ENCODE measurements at regions not wholly inside any gene's neighbourhood (a gene's known extent, or its start where the extent isn't known, plus 50 kb on each side); places are given as distances from the start of the nearest gene placed in this dataset.
"Not testable (repeated sequence)": the region's sequence is repeated elsewhere in the genome, so short reads cannot be mapped to it uniquely, and the experiment has no call there.

- no CpG with 5 or more reads among the region's 4 CpGs for WGBS (ENCODE audit: insufficient coverage)
- Histone ChIP-seq H3K79me2 (ENCODE audit: control insufficient read depth, insufficient read depth, low read length) (no peaks in the 10 kb centered on the region), H3K36me3 (replicated peaks in 1 of 2; ENCODE audit: control extremely low read depth in 1 of 2, control insufficient read depth in 1 of 2, extremely low read depth in 1 of 2, insufficient read depth in 2 of 2, low read length in 1 of 2) (no peaks in the 10 kb centered on the region), H3K4me3 (ENCODE audit: control extremely low read depth in 1 of 5, extremely low read depth in 1 of 5, insufficient read depth in 1 of 5, low read depth in 2 of 5, low read length in 4 of 5) (no peak overlapping the region), H3K4me1 (ENCODE audit: control insufficient read depth in 2 of 2, insufficient read depth in 2 of 2, low read length in 2 of 2) (no peaks in the 10 kb centered on the region), H2AFZ (ENCODE audit: insufficient read depth, low read depth, low read length, poor library complexity, severe bottlenecking) (no peak overlapping the region), H3K4me2 (replicated peaks; ENCODE audit: low read depth, low read length, poor library complexity, severe bottlenecking) (no peak overlapping the region), H3K27me3 (replicated peaks in 1 of 4; ENCODE audit: control extremely low read depth in 1 of 4, control insufficient read depth in 3 of 4, insufficient read depth in 4 of 4, low read length in 3 of 4) (peaks cover 0 to 2% (median 0%) of the 10 kb centered on the region in 4 experiments), H3K9ac (ENCODE audit: low read length) (no peak overlapping the region), H3K9me3 (ENCODE audit: control extremely low read depth in 1 of 3, control insufficient read depth in 2 of 3, insufficient read depth in 1 of 3, low read length in 2 of 3) (no peaks in the 10 kb centered on the region), H3K27ac (ENCODE audit: low read length in 2 of 2) (no peak overlapping the region), H4K20me1 (ENCODE audit: control insufficient read depth, insufficient read depth, low read length, poor library complexity, severe bottlenecking) (no peaks in the 10 kb centered on the region)
- H3K4me3 Mint-ChIP-seq = no peak overlapping the region
- intact Hi-C loops (cut with micrococcal nuclease) = no loop called here
- no peak overlapping the region for H3K27ac Mint-ChIP-seq
- CTCF ChIA-PET = no interaction called here
- TF ChIP-seq EZH2 (IDR thresholded peaks at IDR 0.05; ENCODE audit: borderline replicate concordance, insufficient read depth, low read depth, low read length, poor library complexity, severe bottlenecking) = no peak
- TF ChIP-seq CTCF (IDR thresholded peaks at IDR 0.05) = no peak
- no peak for ATAC-seq (ENCODE audit: low read depth)
- no peaks in the 10 kb centered on the region for H3K4me1 Mint-ChIP-seq
- H3K27me3 Mint-ChIP-seq = peaks cover 13% of the 10 kb centered on the region
- POLR2A ChIA-PET = no interaction called here
- DNase-seq = no peak
- no peaks in the 10 kb centered on the region for H3K9me3 Mint-ChIP-seq (ENCODE audit: insufficient read depth)
Measured at GRCh38 chr14:106396999-106397398, 870.6 kb downstream of the TMEM121 start.

- H3K27ac ChIP-seq (ENCODE audit: low read length in 2 of 2); H3K4me2 ChIP-seq (replicated peaks; ENCODE audit: low read depth, low read length, poor library complexity, severe bottlenecking); DNase-seq; H3K4me1 ChIP-seq (ENCODE audit: control insufficient read depth in 2 of 2, insufficient read depth in 2 of 2, low read length in 2 of 2); H3K27me3 Mint-ChIP-seq; H3K9ac ChIP-seq (ENCODE audit: low read length); H3K27me3 ChIP-seq (replicated peaks in 1 of 4; ENCODE audit: control extremely low read depth in 1 of 4, control insufficient read depth in 3 of 4, insufficient read depth in 4 of 4, low read length in 3 of 4); H3K9me3 ChIP-seq (ENCODE audit: control extremely low read depth in 1 of 3, control insufficient read depth in 2 of 3, insufficient read depth in 1 of 3, low read length in 2 of 3); intact Hi-C loops (cut with micrococcal nuclease); CTCF ChIA-PET; H3K4me1 Mint-ChIP-seq; H3K4me3 Mint-ChIP-seq; H3K4me3 ChIP-seq (ENCODE audit: control extremely low read depth in 1 of 5, extremely low read depth in 1 of 5, insufficient read depth in 1 of 5, low read depth in 2 of 5, low read length in 4 of 5); H3K27ac Mint-ChIP-seq; H3K79me2 ChIP-seq (ENCODE audit: control insufficient read depth, insufficient read depth, low read length); H2AFZ ChIP-seq (ENCODE audit: insufficient read depth, low read depth, low read length, poor library complexity, severe bottlenecking); POLR2A ChIA-PET; H3K36me3 ChIP-seq (replicated peaks in 1 of 2; ENCODE audit: control extremely low read depth in 1 of 2, control insufficient read depth in 1 of 2, extremely low read depth in 1 of 2, insufficient read depth in 2 of 2, low read length in 1 of 2); H3K9me3 Mint-ChIP-seq (ENCODE audit: insufficient read depth); H4K20me1 ChIP-seq (ENCODE audit: control insufficient read depth, insufficient read depth, low read length, poor library complexity, severe bottlenecking); ATAC-seq (ENCODE audit: low read depth): not testable (repeated sequence)
- 73% methylated on average over 3 of the region's 42 CpGs for WGBS (ENCODE audit: insufficient coverage)
Measured at GRCh38 chr14:106398931-106399331, 872.5 kb downstream of the TMEM121 start.

GRCh38 chr14:106401316-106401715 is 874.9 kb downstream of the TMEM121 start:
- H2AFZ ChIP-seq (ENCODE audit: insufficient read depth, low read depth, low read length, poor library complexity, severe bottlenecking); H3K4me2 ChIP-seq (replicated peaks; ENCODE audit: low read depth, low read length, poor library complexity, severe bottlenecking); POLR2A ChIA-PET; CTCF ChIA-PET; H3K27ac ChIP-seq (ENCODE audit: low read length in 2 of 2); H3K36me3 ChIP-seq (replicated peaks in 1 of 2; ENCODE audit: control extremely low read depth in 1 of 2, control insufficient read depth in 1 of 2, extremely low read depth in 1 of 2, insufficient read depth in 2 of 2, low read length in 1 of 2); H3K27ac Mint-ChIP-seq; H3K4me3 Mint-ChIP-seq; H3K27me3 Mint-ChIP-seq; H3K4me1 Mint-ChIP-seq; H3K79me2 ChIP-seq (ENCODE audit: control insufficient read depth, insufficient read depth, low read length); ATAC-seq (ENCODE audit: low read depth); H3K27me3 ChIP-seq (replicated peaks in 1 of 4; ENCODE audit: control extremely low read depth in 1 of 4, control insufficient read depth in 3 of 4, insufficient read depth in 4 of 4, low read length in 3 of 4); H3K4me1 ChIP-seq (ENCODE audit: control insufficient read depth in 2 of 2, insufficient read depth in 2 of 2, low read length in 2 of 2); H4K20me1 ChIP-seq (ENCODE audit: control insufficient read depth, insufficient read depth, low read length, poor library complexity, severe bottlenecking); intact Hi-C loops (cut with micrococcal nuclease); H3K4me3 ChIP-seq (ENCODE audit: control extremely low read depth in 1 of 5, extremely low read depth in 1 of 5, insufficient read depth in 1 of 5, low read depth in 2 of 5, low read length in 4 of 5); DNase-seq; H3K9me3 ChIP-seq (ENCODE audit: control extremely low read depth in 1 of 3, control insufficient read depth in 2 of 3, insufficient read depth in 1 of 3, low read length in 2 of 3); H3K9ac ChIP-seq (ENCODE audit: low read length); H3K9me3 Mint-ChIP-seq (ENCODE audit: insufficient read depth): not testable (repeated sequence)
- WGBS (ENCODE audit: insufficient coverage) = no CpG with 5 or more reads among the region's 46 CpGs
